B cell (primary cell): ENCODE measurements at regions not wholly inside any gene's neighbourhood (a gene's known extent, or its start where the extent isn't known, plus 50 kb on each side); places are given as distances from the start of the nearest gene placed in this dataset.

ENCODE experiments used
- EZH2 ChIP-seq: IDR thresholded peaks from 2 replicates; pipeline ENCODE4 v1.6.1; 2012; ENCODE audit warnings: borderline replicate concordance, low read depth, mild to moderate bottlenecking, moderate library complexity, low read length; ENCODE audit not compliant: insufficient read depth, poor library complexity, severe bottlenecking
- TF ChIP-seq, protein P1 (sequence below): fragments of 200-600 bp; IDR thresholded peaks from one replicate; pipeline ENCODE4 v1.8.0; 2022; ENCODE audit warnings: antibody characterized with exemption, mild to moderate bottlenecking

DNA sequence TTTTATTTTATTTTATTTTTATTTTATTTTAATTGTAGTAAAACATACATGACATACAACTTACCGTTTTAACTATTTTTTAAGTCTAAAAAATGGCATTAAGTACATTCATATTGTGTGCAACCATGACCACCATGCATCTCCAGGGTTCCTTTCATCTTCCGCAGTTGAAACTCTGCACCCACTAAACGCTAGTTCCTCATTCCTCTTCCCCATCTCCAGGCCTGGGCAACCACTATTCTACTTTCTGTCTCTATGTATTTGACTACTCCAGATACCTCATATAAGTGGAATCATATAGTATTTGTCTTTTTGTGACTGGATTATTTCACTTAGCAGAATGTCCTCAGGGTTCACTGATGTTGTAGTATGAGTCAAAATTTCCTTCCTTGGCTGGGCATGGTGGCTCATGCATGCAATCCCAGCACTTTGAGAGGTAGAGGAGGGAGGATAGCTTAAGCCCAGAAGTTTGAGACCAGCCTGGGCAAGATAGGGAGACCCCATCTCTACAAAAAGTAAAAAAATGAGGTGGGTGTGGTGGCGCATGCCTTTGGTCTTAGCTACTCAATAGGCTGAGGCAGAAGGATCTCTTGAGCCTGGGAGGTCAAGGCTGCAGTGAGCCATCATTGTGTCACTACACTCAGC, 55.7 kb upstream of the ZNF507 start:
- TF ChIP-seq, protein P1, sequence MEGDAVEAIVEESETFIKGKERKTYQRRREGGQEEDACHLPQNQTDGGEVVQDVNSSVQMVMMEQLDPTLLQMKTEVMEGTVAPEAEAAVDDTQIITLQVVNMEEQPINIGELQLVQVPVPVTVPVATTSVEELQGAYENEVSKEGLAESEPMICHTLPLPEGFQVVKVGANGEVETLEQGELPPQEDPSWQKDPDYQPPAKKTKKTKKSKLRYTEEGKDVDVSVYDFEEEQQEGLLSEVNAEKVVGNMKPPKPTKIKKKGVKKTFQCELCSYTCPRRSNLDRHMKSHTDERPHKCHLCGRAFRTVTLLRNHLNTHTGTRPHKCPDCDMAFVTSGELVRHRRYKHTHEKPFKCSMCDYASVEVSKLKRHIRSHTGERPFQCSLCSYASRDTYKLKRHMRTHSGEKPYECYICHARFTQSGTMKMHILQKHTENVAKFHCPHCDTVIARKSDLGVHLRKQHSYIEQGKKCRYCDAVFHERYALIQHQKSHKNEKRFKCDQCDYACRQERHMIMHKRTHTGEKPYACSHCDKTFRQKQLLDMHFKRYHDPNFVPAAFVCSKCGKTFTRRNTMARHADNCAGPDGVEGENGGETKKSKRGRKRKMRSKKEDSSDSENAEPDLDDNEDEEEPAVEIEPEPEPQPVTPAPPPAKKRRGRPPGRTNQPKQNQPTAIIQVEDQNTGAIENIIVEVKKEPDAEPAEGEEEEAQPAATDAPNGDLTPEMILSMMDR = no peak
- TF ChIP-seq EZH2 = no peak
